HG03039 (cell line): ENCODE measurements at regions not wholly inside any gene's neighbourhood (a gene's known extent, or its start where the extent isn't known, plus 50 kb on each side); places are given as distances from the start of the nearest gene placed in this dataset.

Experiments
- ATAC-seq: cut with Tn5 transposase; IDR thresholded peaks from one replicate; pipeline ENCODE4 v1.9.1; 2021; ENCODE audit warnings: mild to moderate bottlenecking, moderate library complexity; ENCODE audit not compliant: unreplicated experiment

DNA sequence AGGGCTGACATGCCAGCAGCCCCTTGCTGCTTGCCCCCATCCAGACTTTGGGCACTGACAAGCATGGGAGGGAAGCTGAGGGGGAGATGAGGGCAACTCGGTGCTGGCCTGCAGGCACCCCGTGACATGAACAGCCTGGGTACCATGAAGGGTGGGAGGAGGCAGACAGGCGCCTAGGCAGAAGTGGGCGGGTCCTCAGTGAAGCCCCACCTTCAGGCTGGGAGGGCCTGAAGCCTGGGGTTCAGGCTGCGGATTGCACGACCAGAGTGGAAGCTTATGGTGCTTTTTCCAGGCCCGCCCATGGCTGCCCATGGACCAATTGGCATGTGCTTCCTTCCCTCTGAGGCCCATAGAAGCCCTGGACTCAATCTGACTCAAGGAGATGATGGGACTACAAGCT is 354.1 kb downstream of the GRIA2 start:
- ATAC-seq, result no peak

DNA sequence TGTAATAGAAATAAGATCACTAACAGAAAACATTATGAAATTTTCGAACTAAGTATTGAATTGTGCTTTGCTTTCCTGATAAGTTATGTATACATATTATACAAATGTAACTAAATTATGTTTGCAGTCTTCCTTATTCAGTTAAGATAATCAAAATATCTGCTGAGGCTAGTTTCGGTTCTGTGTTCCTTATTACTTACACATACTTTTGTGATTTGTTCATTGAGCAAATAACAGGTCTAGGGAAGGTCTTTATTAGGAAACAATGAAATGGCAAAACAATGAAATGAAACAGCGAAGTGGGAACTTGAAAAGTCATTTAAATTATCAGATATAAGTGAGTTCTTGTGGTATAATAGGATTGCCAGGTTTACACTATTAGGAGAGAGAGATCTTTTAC is 352.4 kb downstream of the GRIA2 start:
- ATAC-seq, result no peak

DNA sequence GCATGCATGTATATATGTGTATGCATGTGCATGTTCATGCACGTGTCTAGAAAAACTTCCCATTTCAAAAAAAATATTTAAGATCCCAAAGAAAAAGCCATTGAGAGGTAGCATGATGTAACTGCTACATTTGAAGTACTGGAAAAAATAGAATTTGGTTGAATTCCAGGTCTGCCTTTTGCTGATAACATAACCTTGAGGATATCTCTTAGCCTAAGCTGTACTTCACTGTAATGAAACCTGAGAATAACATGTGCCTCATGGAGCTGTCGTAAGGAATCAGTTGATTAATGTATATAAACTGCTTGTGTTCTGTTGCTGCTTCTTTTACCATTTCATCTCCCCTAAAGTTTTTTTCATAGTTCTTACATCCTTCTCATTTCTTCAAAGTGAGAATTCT is 351.8 kb downstream of the GRIA2 start:
- no peak for ATAC-seq

GRCh38 chr4:157564771-157565170 is 344.2 kb downstream of the GRIA2 start:
- ATAC-seq, result no peak

GRCh38 chr4:157564218-157564617 is 343.7 kb downstream of the GRIA2 start:
- ATAC-seq, result no peak

DNA sequence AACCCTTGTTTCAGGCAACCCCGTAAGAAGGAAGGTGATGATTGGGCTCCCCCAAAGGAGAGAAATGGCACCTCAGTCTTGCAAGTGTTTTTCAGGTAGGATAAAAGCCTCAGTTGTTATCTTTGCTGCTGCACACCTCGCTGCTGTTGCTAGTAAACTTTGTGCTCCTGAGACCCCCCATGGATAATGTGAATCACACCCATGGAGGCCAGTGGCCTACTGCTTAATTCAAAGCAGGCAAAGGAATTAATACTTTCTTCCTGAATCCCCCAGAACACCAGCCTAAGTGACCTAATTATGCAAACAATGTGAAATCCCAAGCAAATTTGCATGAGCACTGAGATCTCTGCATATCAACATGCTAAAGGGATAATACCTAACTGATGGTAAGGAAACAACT is 337.5 kb downstream of the GRIA2 start:
- no peak for ATAC-seq

DNA sequence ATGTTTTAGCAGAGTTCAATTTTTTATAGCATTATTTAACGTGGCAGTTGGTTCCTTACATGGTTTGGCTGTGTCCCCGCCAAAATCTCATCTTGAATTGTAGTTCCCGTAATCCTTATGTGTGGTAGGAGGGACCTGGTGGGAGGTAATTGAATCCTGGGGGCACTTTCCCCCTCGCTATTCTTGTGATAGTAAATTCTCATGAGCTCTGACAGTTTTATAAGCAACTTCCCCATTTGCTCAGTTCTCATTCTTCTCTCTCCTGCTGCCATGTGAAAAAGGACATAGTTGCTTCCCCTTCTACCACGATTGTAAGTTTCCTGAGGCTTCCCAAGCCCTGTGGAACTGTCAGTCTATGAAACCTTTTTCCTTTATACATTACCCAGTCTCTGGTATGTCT is 329.5 kb downstream of the GRIA2 start:
- no peak for ATAC-seq

DNA sequence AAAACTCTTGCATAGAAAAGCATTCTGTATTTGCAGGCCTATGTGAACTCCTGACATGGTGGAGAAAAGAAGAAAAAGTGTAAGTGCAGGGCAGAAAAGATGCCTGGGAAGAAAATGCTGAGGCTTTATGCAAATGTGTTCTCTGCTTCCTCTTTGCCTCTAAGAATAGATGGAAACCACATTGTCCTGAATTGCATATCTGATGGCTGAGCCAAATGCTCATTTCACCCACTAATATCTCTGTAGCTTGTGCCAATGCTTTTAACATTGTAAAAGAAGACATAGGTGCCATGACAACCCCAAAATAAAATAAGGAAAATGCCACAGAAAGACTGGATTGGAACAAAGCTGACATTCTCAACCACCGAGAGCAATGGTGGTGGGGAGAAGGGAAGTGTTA is 307.4 kb downstream of the GRIA2 start:
- no peak for ATAC-seq

DNA sequence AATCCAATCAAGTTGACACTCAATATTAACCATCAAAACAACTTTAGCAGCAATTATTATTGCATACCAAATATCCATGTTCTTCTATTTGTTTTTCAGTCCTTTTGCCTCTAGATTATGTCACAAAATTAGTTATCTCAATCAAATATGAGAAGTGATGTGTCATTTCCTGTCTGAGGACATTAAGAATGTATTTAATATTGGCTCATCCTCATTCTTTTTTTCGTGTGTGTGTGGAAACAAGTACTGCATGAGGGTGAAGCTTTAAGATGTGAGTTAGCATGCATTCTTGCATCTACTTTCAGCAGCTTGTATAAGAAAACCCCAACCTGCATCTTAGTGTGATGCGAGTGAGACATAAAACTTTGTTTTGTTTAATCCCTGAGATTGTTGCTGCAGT is 301.4 kb downstream of the GRIA2 start:
- ATAC-seq, result no peak

- no peak for ATAC-seq
Observed at GRCh38 chr4:157514711-157515110, 294.2 kb downstream of the GRIA2 start.

- ATAC-seq, result no peak
Observed at GRCh38 chr4:157509341-157509740, 288.8 kb downstream of the GRIA2 start.

DNA sequence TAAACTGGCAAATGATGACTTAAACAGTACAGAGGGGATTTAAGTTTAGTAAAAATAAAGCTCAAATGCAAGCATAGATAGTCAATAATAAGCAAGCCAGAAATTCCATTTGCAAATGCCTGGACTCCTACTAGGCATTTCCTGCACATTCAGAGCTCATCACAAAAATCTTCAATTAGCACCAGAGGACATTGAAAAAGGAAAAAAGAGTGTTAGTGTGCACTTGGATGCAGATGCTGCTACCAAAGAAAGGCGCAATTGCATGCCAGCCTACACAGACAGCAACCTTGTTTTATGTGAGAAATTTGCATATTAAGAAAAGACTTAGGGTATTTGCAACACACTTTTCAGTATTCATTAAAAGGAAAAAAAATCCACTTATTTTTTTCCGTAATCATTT is 282.1 kb downstream of the GRIA2 start:
- no peak for ATAC-seq

DNA sequence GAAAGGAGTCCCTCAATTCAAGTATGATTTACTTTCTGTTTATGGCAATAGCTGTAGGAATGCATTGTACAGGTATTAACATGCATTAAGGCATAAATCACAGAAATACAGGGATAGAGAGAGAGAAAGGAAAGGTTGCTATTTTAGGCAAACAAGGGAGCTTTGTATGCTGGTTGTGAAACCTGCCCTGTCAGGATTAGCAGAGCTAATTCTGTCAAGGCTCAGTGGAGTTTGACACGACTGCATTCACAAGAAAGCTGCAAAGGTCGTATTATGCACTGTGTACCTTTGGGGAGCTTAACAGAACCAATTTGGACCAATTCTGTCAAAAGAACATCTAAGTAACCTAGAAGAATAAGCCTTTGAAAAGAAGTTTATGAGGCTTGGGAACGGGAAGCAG is 239.3 kb downstream of the GRIA2 start:
- ATAC-seq, result no peak

DNA sequence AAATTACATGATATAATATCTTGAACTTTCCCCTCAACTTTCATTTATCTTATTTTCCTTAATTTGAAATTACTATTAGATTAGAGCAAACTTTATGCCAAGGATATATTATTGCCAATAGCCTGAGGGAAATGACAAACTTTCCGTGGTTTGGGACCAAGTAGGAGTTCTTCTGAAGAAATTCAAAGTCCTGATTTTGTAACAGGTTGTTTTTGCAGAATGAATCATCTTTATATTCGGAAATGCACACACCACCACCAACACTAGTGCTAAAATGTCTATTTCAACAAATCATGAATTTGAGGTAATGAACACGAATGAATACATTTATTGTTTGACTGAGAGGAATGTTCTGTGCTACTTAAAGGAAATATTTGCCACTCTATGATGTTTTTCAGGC is 226.7 kb downstream of the GRIA2 start:
- ATAC-seq, result no peak

DNA sequence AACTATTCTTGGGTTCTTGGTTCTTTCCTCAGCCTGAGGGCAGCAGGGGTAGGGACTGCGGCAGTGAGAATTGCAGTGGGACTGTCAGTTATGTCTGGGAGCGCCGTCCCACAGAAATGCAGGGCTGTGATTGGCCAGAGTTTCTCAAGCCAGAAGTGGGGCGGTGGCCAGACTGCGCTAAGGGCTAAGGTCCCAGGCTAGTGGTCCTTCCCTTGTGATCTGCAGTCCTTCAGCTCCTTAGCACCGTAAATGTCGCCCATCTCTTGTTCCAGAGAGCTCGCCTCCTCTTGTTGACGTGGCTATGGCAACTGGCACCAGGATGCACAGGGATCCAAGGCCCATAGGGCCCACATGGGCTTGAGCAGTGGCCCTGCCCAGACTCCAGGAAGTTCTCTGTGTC is 223.5 kb downstream of the GRIA2 start:
- ATAC-seq, result no peak

- ATAC-seq, result no peak
Observed at GRCh38 chr4:157443537-157443936, 223.0 kb downstream of the GRIA2 start.

DNA sequence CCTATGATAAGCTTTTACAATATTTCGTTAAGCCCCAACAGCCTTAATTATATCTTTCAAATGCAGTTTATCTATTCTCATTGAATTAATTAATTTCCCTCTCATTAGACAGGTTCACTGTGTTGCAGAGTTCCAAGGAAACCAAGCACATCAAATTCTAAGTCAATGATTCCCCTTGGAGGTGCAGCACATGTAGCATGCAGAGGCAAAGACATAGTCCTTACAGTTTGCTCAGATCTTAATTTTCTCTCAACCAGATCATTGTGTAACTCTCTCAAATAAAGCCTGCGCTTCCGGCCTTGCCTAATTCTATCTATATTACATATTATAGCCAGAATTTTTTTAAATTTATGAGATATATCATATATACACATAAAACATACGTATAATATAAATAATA is 205.4 kb downstream of the GRIA2 start:
- no peak for ATAC-seq

- no peak for ATAC-seq
Observed at GRCh38 chr4:157423526-157424020, 203.0 kb downstream of the GRIA2 start.

GRCh38 chr4:157421365-157421764 is 200.8 kb downstream of the GRIA2 start:
- no peak for ATAC-seq
